ENCODE measurements at regions not wholly inside any gene's neighbourhood (a gene's known extent, or its start where the extent isn't known, plus 50 kb on each side); places are given as distances from the start of the nearest gene placed in this dataset.

DNA sequence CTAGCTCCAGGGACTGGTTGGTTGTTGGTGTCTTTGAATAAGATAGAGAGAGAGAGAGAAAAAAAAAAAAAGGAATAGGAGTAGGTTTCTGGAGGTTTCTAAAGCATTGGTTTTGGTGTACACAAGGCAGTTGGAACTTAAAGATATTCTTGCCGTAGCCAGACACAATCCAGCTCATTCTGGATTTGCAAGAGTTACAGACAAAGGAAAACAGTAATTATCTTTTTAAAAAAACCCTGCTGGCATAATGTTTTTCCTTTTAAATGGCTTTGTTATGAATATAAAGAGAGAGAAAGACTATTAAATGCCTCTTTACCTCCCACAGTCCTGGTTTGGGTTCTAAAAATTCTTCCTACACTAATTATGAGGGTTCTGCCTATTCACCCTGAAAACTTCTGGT, 120.4 kb upstream of the RAG2 start:
- no peak overlapping the region for H3K27ac Mint-ChIP-seq
- no peak for DNase-seq (ENCODE audit: extremely low spot score, unreplicated experiment)
- no peaks in the 10 kb centered on the region for H3K9me3 Mint-ChIP-seq
- no peak overlapping the region for H3K4me3 Mint-ChIP-seq
- H3K4me1 Mint-ChIP-seq (ENCODE audit: unreplicated experiment), result no peaks in the 10 kb centered on the region
- TF ChIP-seq, protein P1, sequence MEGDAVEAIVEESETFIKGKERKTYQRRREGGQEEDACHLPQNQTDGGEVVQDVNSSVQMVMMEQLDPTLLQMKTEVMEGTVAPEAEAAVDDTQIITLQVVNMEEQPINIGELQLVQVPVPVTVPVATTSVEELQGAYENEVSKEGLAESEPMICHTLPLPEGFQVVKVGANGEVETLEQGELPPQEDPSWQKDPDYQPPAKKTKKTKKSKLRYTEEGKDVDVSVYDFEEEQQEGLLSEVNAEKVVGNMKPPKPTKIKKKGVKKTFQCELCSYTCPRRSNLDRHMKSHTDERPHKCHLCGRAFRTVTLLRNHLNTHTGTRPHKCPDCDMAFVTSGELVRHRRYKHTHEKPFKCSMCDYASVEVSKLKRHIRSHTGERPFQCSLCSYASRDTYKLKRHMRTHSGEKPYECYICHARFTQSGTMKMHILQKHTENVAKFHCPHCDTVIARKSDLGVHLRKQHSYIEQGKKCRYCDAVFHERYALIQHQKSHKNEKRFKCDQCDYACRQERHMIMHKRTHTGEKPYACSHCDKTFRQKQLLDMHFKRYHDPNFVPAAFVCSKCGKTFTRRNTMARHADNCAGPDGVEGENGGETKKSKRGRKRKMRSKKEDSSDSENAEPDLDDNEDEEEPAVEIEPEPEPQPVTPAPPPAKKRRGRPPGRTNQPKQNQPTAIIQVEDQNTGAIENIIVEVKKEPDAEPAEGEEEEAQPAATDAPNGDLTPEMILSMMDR (conservative IDR thresholded peaks at IDR 0.05), result no peak
- H3K27me3 Mint-ChIP-seq, result peaks cover 14% of the 10 kb centered on the region
- no peaks in the 10 kb centered on the region for H3K36me3 Mint-ChIP-seq

DNA sequence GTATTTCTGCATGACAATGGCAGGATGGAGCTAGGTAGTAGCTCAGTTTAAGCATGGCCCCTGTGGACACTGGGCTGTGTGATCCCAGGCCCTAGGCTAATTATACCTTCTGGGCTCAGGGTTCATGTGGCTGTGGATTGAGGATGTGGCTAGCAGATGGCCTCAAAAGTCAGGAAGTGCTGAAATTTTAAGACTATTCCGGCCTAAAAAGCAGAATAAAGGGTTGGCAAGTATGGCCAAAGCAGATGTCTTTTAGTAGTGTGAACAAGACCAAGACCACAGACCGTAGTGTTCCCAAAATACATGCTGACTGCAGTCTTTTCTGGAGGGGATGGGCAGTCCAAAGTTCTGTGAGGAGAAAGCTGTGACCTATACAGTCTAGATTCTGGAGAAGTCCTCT, 115.7 kb upstream of the RAG2 start:
- H3K9me3 Mint-ChIP-seq, result no peaks in the 10 kb centered on the region
- H3K4me1 Mint-ChIP-seq (ENCODE audit: unreplicated experiment), result peaks cover 6% of the 10 kb centered on the region
- no peak overlapping the region for H3K27ac Mint-ChIP-seq
- peaks cover 11% of the 10 kb centered on the region for H3K27me3 Mint-ChIP-seq
- TF ChIP-seq, protein P1 (conservative IDR thresholded peaks at IDR 0.05), result no peak
- DNase-seq (ENCODE audit: extremely low spot score, unreplicated experiment), result no peak
- H3K36me3 Mint-ChIP-seq, result no peaks in the 10 kb centered on the region
- no peak overlapping the region for H3K4me3 Mint-ChIP-seq

DNA sequence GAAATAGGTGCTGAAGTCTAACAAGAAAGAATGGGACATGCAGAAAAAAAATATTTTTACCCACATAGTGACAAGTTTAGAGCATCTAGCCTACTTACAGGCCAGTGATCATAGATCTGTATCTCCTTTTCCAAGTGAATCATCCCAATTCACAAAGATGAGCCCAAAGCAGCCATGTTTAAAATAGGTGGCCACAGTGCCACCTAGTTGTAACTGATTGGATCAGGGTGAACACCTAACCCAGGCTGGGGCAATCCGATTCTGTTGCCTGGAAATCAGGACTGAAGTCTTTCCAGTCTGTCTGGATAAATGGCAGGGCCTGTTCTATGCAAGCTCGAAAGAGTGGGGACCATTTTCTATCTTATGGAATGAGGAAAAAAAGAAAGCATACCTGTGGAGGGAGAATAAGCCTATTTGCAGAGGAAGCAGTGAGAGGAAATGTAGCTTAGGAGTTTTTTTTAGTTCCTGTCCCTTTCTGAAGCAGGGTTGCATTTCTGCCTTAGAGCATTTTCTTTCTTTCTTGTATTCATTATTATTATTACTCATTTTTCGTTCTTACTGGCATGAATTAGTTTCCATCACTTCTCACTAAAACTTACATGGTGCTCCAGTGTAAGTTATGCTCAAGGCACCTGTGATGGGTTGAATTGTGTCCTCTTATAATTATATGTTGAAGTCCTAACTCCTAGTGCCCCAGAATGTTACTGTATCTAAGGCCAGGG, 113.2 kb upstream of the RAG2 start:
- TF ChIP-seq, protein P1 (conservative IDR thresholded peaks at IDR 0.05), result no peak
- no peak for DNase-seq (ENCODE audit: extremely low spot score, unreplicated experiment)
- H3K4me1 Mint-ChIP-seq (ENCODE audit: unreplicated experiment), result peaks cover 6% of the 10 kb centered on the region
- H3K27ac Mint-ChIP-seq, result no peak overlapping the region
- H3K36me3 Mint-ChIP-seq, result no peaks in the 10 kb centered on the region
- no peaks in the 10 kb centered on the region for H3K9me3 Mint-ChIP-seq
- peaks cover 3% of the 10 kb centered on the region for H3K27me3 Mint-ChIP-seq
- H3K4me3 Mint-ChIP-seq, result no peak overlapping the region
